ENCODE measurements at regions not wholly inside any gene's neighbourhood (a gene's known extent, or its start where the extent isn't known, plus 50 kb on each side); places are given as distances from the start of the nearest gene placed in this dataset.

- H3K36me3 ChIP-seq (ENCODE audit: low read depth) = no peaks in the 10 kb centered on the region
- no peak for DNase-seq
- H3K27me3 ChIP-seq (ENCODE audit: insufficient read depth, low read depth) = no peaks in the 10 kb centered on the region
- H2AFZ ChIP-seq = no peak overlapping the region
- intact Hi-C loops (cut with micrococcal nuclease; ENCODE audit: unreplicated experiment) = no loop called here
- no peaks in the 10 kb centered on the region for H3K9me2 ChIP-seq (ENCODE audit: insufficient read depth)
- ChIA-PET POLR2A (ENCODE audit: unreplicated experiment) (no interaction called here), CTCF (no interaction called here)
- no peaks in the 10 kb centered on the region for H3K79me2 ChIP-seq (ENCODE audit: low read depth)
- TF ChIP-seq EZH2 (IDR thresholded peaks at IDR 0.05; ENCODE audit: low read depth) (no peak), CTCF (conservative IDR thresholded peaks at IDR 0.05) (no peak)
- H3K4me3 ChIP-seq = no peak overlapping the region
- no peaks in the 10 kb centered on the region for H3K4me1 ChIP-seq (replicated peaks; ENCODE audit: insufficient read depth)
- no TSS peak for BruUV-seq (replicated peaks)
- no peaks in the 10 kb centered on the region for H3K9me3 ChIP-seq (ENCODE audit: insufficient read depth, low read depth)
- H3K4me2 ChIP-seq = no peak overlapping the region
- no peaks in the 10 kb centered on the region for H3F3A ChIP-seq (ENCODE audit: insufficient read depth, low read depth)
- no peaks in the 10 kb centered on the region for H4K20me1 ChIP-seq (ENCODE audit: insufficient read depth)
- H3K27ac ChIP-seq = no peak overlapping the region
Observed at GRCh38 chr12:94743174-94743573, 92.8 kb upstream of the TMCC3 start.

- BruUV-seq (replicated peaks) = no TSS peak
- no peak for DNase-seq
- TF ChIP-seq EZH2 (IDR thresholded peaks at IDR 0.05; ENCODE audit: low read depth) = no peak
- no peak for TF ChIP-seq CTCF (conservative IDR thresholded peaks at IDR 0.05)
Observed at GRCh38 chr12:94740601-94741362, 90.4 kb upstream of the TMCC3 start.

GRCh38 chr12:94736820-94737219 is 86.5 kb upstream of the TMCC3 start:
- no peaks in the 10 kb centered on the region for H3K36me3 ChIP-seq (ENCODE audit: low read depth)
- TF ChIP-seq CTCF (conservative IDR thresholded peaks at IDR 0.05) (no peak), EZH2 (IDR thresholded peaks at IDR 0.05; ENCODE audit: low read depth) (no peak)
- no peak overlapping the region for H2AFZ ChIP-seq
- H3K9me3 ChIP-seq (ENCODE audit: insufficient read depth, low read depth) = no peaks in the 10 kb centered on the region
- no peak overlapping the region for H3K27ac ChIP-seq
- no peaks in the 10 kb centered on the region for H3K79me2 ChIP-seq (ENCODE audit: low read depth)
- H3K27me3 ChIP-seq (ENCODE audit: insufficient read depth, low read depth) = no peaks in the 10 kb centered on the region
- no TSS peak for BruUV-seq (replicated peaks)
- H3K9me2 ChIP-seq (ENCODE audit: insufficient read depth) = no peaks in the 10 kb centered on the region
- ChIA-PET POLR2A (ENCODE audit: unreplicated experiment) (interaction anchor here (0.6 kb wide), 1 partner anchor 267 kb away, joined by 8 read pairs; the partner anchor contains the start of gene NDUFA12), CTCF (no interaction called here)
- intact Hi-C loops (cut with micrococcal nuclease; ENCODE audit: unreplicated experiment) = no loop called here
- no peaks in the 10 kb centered on the region for H3K4me1 ChIP-seq (replicated peaks; ENCODE audit: insufficient read depth)
- H4K20me1 ChIP-seq (ENCODE audit: insufficient read depth) = no peaks in the 10 kb centered on the region
- no peaks in the 10 kb centered on the region for H3F3A ChIP-seq (ENCODE audit: insufficient read depth, low read depth)
- H3K4me2 ChIP-seq = no peak overlapping the region
- no peak overlapping the region for H3K4me3 ChIP-seq
- DNase-seq = no peak

More at GRCh38 chr12:94740601-94741362, 90.4 kb upstream of the TMCC3 start:
- Histone ChIP-seq H3F3A (ENCODE audit: insufficient read depth, low read depth) (no peaks in the 10 kb centered on the region), H3K36me3 (ENCODE audit: low read depth) (no peaks in the 10 kb centered on the region), H3K4me2 (no peak overlapping the region), H3K4me3 (no peak overlapping the region), H3K4me1 (replicated peaks; ENCODE audit: insufficient read depth) (no peaks in the 10 kb centered on the region), H3K27ac (no peak overlapping the region), H3K27me3 (ENCODE audit: insufficient read depth, low read depth) (no peaks in the 10 kb centered on the region), H2AFZ (no peak overlapping the region), H3K9me2 (ENCODE audit: insufficient read depth) (no peaks in the 10 kb centered on the region), H3K79me2 (ENCODE audit: low read depth) (no peaks in the 10 kb centered on the region), H4K20me1 (ENCODE audit: insufficient read depth) (no peaks in the 10 kb centered on the region), H3K9me3 (ENCODE audit: insufficient read depth, low read depth) (no peaks in the 10 kb centered on the region)
- intact Hi-C loops (cut with micrococcal nuclease; ENCODE audit: unreplicated experiment) = no loop called here
- CTCF ChIA-PET = interaction anchor here (0.8 kb wide), 1 partner anchor 15 kb away, joined by 6 read pairs; no protein-coding TSS in a partner anchor
- POLR2A ChIA-PET (ENCODE audit: unreplicated experiment) = no interaction called here
